ENCODE measurements at regions not wholly inside any gene's neighbourhood (a gene's known extent, or its start where the extent isn't known, plus 50 kb on each side); places are given as distances from the start of the nearest gene placed in this dataset.

DNA sequence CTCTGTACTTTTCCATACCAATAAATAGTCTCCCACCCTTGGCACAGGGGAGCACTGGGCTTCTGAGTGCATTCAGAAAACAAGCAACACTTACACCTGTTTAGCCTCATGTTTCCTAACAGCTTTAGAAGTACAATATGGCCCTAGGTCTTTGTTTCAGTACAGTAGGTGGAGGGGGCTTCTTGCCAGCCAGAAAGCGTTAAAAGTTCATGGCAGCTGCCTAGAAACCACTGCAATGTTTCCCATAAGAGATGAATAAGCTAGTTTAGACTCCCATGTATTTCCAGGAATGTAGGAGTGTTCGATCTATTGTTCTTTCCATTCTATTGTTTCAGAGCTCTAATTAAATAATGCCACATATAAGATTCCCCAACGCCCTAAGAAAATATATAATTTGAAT lies 444.8 kb downstream of the ARHGEF28 start:
- no peak for DNase-seq

DNA sequence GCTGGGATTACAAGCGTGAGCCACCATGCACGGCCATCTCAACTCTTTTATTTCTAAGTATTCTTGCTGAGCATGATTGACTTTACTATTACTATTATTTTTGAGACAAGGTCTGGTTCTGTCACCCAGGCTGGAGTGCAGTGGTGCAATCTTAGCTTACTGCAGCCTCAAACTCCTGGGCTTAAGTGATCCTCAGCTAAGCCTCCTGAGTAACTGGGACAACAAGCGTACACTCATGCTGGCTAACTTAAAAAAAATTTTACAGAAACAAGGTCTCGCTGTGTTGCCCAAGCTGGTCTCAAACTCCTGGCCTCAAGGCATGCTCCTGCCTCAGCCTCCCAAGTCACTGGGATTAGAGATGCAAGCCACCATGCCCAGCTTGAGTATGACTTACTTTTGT lies 443.7 kb downstream of the ARHGEF28 start:
- DNase-seq = no peak

DNA sequence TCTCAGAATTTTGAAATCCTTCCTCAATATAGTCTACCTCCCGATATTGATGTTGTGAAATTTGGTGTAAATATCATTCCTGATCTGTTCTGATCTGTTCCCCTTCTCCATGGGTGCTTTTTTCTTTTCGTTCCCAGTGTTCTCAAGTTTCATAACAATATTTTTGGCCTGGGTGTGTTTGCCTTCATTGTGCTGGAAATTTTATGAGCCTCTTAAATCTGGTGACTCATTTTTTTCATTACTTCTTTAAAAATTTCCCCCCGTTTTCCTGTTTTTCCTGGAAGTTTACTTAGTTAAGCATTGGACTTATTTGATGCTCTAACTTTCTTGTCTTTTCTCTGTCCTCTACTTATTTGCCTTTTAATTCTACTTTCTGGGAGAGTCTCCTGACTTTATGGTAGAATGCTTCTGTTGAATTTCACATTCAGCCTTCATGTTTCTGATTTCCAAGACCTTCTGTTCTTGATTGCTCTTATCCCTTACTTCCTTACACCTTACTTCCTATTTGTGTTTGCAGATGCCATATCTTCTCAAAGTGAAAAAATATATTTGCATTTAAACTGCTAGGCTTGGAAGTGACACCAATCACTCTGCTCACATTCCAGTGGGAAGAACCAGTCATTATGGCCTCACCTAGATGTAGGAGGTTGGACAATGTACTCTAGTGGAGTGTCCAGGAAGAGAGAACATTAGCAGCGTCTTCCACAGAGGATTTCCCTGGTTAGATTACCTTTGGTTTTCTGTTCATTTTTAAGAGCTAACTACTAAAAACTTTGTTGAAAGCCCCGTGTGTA lies 441.9 kb downstream of the ARHGEF28 start:
- no peak for DNase-seq

DNA sequence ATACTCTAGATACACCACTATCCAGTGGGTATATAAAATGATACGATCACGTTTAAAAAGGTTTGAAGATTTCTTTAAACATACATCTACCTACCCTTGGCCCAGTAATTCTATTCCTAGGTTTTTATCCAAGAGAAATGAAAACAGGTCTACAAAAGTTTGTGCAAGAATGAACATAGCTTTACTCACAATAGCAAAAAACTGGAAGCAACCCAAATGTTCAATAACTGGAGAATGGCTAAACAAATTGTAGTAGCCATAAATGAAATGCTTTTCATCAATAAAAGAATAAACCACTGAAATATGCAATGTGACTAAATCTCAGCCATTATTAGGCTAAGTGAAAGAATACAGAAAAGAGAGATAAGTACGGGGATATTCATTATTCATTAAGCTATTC lies 438.9 kb downstream of the ARHGEF28 start:
- no peak for DNase-seq

DNA sequence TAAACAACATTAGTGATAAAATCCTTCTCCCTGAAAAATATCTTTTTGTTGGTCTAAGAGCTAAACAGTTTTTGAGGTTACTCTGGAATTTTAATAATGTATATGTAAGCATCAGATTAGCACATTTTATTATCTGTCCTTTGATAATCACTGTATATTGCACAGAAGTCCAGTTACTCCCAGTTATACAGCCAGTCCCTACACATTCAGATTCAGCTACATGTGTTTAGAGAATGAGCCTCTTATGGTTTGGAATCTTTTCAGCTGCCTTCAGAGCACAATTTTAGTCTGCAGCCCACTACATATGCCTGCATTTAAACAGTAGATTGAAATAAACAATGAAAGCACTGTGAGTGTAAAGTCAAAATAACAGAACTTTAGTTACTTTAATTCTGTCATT lies 438.2 kb downstream of the ARHGEF28 start:
- DNase-seq = no peak

GRCh38 chr5:74063821-74064220 lies 437.8 kb downstream of the ARHGEF28 start:
- no peak for DNase-seq

- DNase-seq = no peak
Observed at GRCh38 chr5:74063346-74063745, 437.4 kb downstream of the ARHGEF28 start.

DNA sequence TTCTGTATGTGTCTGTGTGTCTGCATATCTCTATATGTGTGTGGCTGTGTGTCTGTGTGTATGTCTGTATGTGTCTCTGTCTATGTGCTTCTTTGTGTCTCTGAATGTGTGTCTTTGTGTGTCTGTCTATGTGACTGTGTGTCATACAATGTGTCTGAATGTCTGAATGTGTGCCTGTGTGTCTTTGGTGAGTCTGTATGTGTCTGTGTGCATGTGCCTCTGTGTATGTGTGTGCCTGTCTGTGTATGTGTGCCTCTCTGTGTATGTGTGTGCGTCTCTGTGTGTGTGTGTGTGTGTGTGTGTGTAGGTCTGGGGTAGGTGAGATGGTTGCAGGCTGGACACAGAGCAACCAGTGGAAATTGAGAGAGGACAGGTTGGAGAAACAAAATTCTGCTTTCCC lies 435.3 kb downstream of the ARHGEF28 start:
- no peak for DNase-seq

GRCh38 chr5:74059706-74060105 lies 433.7 kb downstream of the ARHGEF28 start:
- DNase-seq = no peak

- no peak for DNase-seq
Observed at GRCh38 chr5:74056789-74057164, 430.8 kb downstream of the ARHGEF28 start.

GRCh38 chr5:74056107-74056788 lies 430.3 kb downstream of the ARHGEF28 start:
- no peak for DNase-seq

- DNase-seq = no peak
Observed at GRCh38 chr5:74055486-74056106, 429.6 kb downstream of the ARHGEF28 start.

DNA sequence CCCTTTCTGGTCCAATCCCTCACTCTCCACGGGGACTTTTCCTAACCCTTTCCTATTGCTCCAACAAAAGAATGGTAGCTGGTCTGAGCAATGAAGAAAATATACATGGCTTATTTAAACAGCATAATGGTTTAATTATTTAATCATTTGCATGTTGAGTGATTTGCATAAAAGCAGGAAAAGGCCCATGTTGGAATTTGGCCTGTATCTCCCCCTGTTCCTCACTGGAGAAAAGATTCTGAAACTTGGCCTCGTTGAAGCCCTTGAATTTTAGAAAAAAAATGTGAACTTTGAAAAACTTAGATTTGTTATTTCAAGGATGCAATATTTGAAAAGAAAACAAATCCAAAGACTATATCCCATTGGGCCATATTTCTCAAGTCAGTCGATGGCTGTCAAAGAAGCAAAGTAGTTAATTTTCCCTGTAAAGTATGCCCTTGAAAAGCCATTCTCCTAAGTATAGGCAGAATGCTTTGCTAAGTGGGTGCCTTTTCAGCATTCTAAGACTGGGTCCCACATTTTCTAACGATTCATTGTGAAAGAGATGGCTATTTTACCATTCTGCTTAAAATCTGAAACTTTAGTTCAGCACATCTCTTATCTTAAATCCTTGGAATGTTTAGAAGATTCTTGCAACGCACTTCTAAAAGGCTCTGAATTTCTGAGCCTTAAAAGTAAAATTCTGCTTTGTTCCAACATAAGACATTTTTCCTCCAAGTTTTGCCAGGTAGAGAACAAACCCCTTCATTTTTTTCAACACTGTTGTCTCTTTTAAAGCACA lies 428.8 kb downstream of the ARHGEF28 start:
- no peak for DNase-seq

GRCh38 chr5:74054139-74054538 lies 428.1 kb downstream of the ARHGEF28 start:
- no peak for DNase-seq

DNA sequence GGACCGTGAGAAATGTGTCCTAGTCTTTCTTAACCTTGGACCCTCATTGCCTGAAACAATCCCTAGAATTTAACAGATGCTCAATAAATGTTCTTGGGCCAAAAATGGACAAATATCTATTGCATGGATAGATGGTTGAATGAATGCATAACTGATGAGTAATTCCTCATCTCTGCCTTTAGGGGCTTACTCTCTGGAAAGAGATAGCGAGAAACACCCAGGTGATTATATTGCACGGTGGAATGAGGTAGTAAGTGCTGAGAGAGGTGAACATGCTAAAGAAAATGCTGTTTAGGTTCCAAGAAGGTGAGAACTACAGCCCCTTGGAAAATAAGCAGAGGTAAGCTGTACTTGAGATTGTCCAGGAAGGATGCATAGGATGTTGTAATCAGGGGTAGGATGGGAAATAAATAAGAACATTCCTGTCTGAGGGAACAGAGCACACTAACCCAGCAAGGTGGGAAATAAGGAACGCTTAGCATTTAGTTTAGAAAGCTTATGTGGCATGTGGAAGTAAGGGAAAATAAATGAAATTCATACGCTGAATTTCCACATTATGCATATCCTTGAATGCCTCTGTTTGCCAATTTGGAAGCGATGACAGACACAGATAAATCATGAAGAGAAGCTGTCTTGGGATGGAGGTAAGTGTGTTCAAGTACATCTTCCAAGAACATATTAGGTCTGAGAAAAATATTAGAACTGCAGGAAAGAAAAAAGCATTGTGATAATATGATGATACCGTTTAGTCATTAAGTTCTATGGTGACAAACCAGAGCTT lies 426.6 kb downstream of the ARHGEF28 start:
- DNase-seq = no peak

DNA sequence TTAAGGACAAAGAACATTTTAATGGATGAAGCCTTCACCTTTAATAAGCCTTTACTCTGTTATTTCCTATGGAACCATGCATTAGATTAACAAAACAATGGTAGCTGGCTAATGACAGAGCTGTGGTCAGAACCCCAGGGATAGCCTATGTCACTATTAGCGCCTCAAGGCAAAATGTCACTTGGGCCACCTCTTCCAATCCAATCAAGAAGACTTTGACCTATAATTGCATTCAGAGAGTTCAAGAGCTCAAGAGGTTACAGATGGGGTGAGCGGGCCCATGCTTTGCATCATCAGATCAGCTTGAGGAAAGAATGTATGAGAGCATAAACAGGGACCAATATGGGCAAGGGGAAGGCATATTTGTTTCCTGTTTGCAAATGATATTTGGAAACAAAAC lies 425.1 kb downstream of the ARHGEF28 start:
- no peak for DNase-seq

DNA sequence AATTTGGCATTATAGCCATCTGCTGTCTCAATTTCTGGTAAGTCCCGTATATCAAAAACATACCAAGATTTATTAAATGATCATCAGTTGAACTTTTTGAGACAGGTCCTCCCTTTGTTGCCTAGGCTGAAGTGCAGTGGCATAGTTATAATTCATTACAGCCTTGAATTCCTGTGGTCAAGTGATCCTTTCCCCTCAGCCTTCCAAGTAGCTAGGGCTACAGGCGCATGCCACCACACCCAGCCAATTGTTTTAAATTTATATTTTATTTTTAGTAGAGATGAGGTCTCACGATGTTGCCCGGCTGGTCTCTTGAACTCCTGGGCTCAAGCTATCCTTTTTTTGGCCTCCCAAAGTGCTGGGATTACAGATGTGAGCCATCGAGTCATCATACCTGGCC lies 418.9 kb downstream of the ARHGEF28 start:
- no peak for DNase-seq

DNA sequence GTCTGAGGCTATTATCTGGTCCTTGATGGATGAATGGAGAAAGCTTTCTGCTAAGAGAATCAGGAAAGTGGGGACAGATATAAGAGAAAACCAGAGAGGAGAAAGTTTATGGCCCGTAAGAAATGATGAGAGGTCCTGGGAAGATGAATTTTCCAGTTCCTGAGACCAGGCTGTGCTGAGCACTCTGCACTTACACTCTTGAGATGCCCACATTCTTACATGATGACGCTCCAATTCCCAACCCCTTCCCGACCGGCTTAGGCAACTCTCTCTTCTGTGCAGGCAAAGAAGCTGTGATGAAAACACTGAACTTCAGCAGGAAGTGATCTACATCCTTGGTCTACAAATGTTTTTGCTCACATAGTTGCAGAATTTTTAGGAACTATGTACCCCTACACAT lies 417.0 kb downstream of the ARHGEF28 start:
- no peak for DNase-seq

DNA sequence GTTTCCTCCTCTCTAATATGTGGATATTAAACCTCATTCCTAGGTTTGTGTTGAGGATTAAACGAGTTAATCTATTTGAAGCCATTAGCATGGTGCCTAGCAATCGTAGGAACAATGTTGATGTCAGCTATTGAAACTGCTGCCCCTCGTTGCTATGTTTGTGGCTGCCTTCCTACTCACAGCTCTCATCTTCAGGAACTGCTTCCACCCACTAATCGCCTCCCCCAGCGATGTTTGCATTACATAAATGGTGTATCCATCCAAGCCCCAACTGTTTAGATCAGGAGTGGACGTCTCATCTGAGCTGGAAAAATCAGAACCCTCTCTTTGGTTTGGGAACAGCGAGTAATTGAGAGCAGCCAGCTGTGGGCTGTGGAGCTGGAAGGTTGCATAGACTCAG lies 416.6 kb downstream of the ARHGEF28 start:
- DNase-seq = no peak

GRCh38 chr5:74041913-74042312 lies 415.9 kb downstream of the ARHGEF28 start:
- no peak for DNase-seq

- no peak for DNase-seq
Observed at GRCh38 chr5:74040811-74041491, 415.0 kb downstream of the ARHGEF28 start.

DNA sequence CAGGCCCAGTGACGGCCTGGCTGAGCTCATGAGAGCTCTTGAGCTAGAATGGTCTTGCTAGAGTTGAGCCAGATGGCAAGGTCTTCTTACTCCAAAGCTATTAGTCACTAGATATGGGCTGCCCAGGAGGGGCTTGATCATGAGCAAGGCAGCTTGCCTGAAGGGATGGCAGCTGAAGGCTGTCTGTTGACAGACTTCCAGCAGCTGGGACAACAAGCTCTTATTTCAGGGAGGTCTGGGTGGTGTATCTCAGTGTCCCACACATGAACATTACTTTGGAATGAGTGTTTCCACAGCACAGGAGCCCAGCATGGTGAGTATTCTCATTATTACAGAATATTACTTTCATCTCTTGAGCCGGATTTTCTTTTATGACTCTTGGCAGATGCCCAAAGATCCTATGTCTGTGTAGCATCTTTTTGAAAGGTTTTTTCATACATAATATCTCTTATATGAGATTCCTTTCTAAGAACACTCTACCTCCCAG lies 414.1 kb downstream of the ARHGEF28 start:
- no peak for DNase-seq

All from activated CD8-positive, alpha-beta memory T cell treated with anti-CD3 and anti-CD28 coated beads, Interleukin-2, amount 50 U/mL, for 4 hours (primary cell).